GM12878 (cell line): ENCODE measurements at regions not wholly inside any gene's neighbourhood (a gene's known extent, or its start where the extent isn't known, plus 50 kb on each side); places are given as distances from the start of the nearest gene placed in this dataset.

Experiments used
- ATAC-seq: fragments of 200-7000 bp; cut with Tn5 transposase; 3 replicates; pipeline ENCODE4 v1.9.1; 2020; ENCODE audit warnings: mild to moderate bottlenecking, moderate library complexity
- BruUV-seq: library from RNA; stranded (reverse); fragments of 400-500 nt; replicated peaks from 2 replicates; lab custom pipeline; 2021; lab: Mats Ljungman, UMichigan
- CTCF ChIA-PET: fragments of 300-600 bp; sonication (Branson Sonifier 250); formaldehyde crosslinking; extraction: SDS; loops from one replicate; lab custom pipeline; 2021; ENCODE audit warnings: inconsistent platforms; lab: Yijun Ruan, JAX
- POLR2A ChIA-PET: fragments of 350-600 bp; formaldehyde crosslinking; extraction: SDS; loops from one replicate; lab custom pipeline; 2021; ENCODE audit warnings: inconsistent platforms; lab: Charles Lee
- RAD21 ChIA-PET: fragments of 300-600 bp; sonication (Branson Sonifier 250); formaldehyde crosslinking; loops from one replicate; lab custom pipeline; 2023; ENCODE audit warnings: antibody characterized with exemption; ENCODE audit not compliant: unreplicated experiment; lab: Charles Lee
- SMC1A ChIA-PET: fragments of 300-600 bp; sonication (Branson Sonifier 250); formaldehyde crosslinking; loops from one replicate; lab custom pipeline; 2023; ENCODE audit not compliant: unreplicated experiment, uncharacterized antibody; lab: Charles Lee
- DNase-seq: peaks from one replicate; pipeline ENCODE4 v3.0.0-alpha.2; 2011; ENCODE audit warnings: low read depth, low spot score
- FAIRE-seq: peaks from 3 replicates; lab custom pipeline; 2011; peaks lifted over from hg19 to GRCh38; lab: Jason Lieb, UNC
- H2AFZ ChIP-seq: 2 replicates; pipeline ENCODE4 v1.6.0; 2011; ENCODE audit warnings: low read depth, low read length, control low read depth; ENCODE audit not compliant: control insufficient read depth
- H3K27ac ChIP-seq: 2 replicates; pipeline ENCODE4 v1.5.1; 2011; ENCODE audit warnings: control low read depth; ENCODE audit not compliant: control insufficient read depth, insufficient read depth
- H3K27me3 ChIP-seq, 2 experiments: replicated peaks in 1 of 2; 2 replicates each; pipeline versions ENCODE4 v1.6.0 to v1.6.1; 2011; ENCODE audit warnings: low read length in 1 of 2; ENCODE audit not compliant: control insufficient read depth in 2 of 2, insufficient read depth in 2 of 2
- H3K36me3 ChIP-seq, 2 experiments: 2 replicates each; pipeline ENCODE4 v1.5.1; 2011; ENCODE audit warnings: low read length in 1 of 2; ENCODE audit not compliant: control insufficient read depth in 2 of 2, insufficient read depth in 2 of 2
- H3K4me1 ChIP-seq: 2 replicates; pipeline ENCODE4 v1.6.1; 2011; ENCODE audit warnings: mild to moderate bottlenecking, low read length, moderate library complexity, mixed read lengths; ENCODE audit not compliant: control insufficient read depth, insufficient read depth
- H3K4me2 ChIP-seq: 2 replicates; pipeline ENCODE4 v1.6.0; 2011; ENCODE audit warnings: control low read depth; ENCODE audit not compliant: control insufficient read depth, insufficient read depth
- H3K4me3 ChIP-seq: fragments of 200-600 bp; sonication (generic); 2 replicates; pipeline ENCODE4 v1.5.1; 2016
- H3K79me2 ChIP-seq: 2 replicates; pipeline ENCODE4 v1.6.0; 2011; ENCODE audit warnings: low read length; ENCODE audit not compliant: control insufficient read depth, insufficient read depth
- H3K9ac ChIP-seq: 2 replicates; pipeline ENCODE4 v1.8.0; 2011; ENCODE audit warnings: low read length, control low read depth, mixed read lengths; ENCODE audit not compliant: control insufficient read depth, insufficient read depth
- H3K9me3 ChIP-seq: replicated peaks from 3 replicates; pipeline ENCODE4 v1.5.1; 2011; ENCODE audit warnings: mild to moderate bottlenecking, low read length; ENCODE audit not compliant: control insufficient read depth, insufficient read depth
- H4K20me1 ChIP-seq: 2 replicates; pipeline ENCODE4 v1.6.0; 2011; ENCODE audit not compliant: control insufficient read depth, insufficient read depth
- CEBPB ChIP-seq, 2 experiments: fragments of 150-350 bp in 1 of 2; IDR thresholded peaks; 2 replicates each; pipeline ENCODE4 v1.6.1; 2012 to 2014; ENCODE audit warnings: low read depth in 2 of 2, low read length in 2 of 2, borderline replicate concordance in 1 of 2, inconsistent platforms in 1 of 2
- CREB1 ChIP-seq: IDR thresholded peaks from 2 replicates; pipeline ENCODE4 v1.6.1; 2012; ENCODE audit warnings: low read depth, mild to moderate bottlenecking, inconsistent platforms
- CREM ChIP-seq: IDR thresholded peaks from 2 replicates; pipeline ENCODE4 v1.6.1; 2014; ENCODE audit warnings: antibody characterized with exemption, low read depth
- CUX1 ChIP-seq: IDR thresholded peaks from 2 replicates; pipeline ENCODE4 v1.6.1; 2012; ENCODE audit warnings: improper control_type of control experiment, low read depth, low read length; ENCODE audit not compliant: insufficient replicate concordance
- DPF2 ChIP-seq: fragments of 450-650 bp; IDR thresholded peaks from 2 replicates; pipeline ENCODE4 v1.6.1; 2017; ENCODE audit warnings: mild to moderate bottlenecking
- EGR1 ChIP-seq, 2 experiments: IDR thresholded peaks; 1 replicate in 1 of 2; 2 replicates in 1 of 2; pipeline ENCODE4 v1.6.1; 2011 to 2012; ENCODE audit warnings: low read depth in 2 of 2, low read length in 2 of 2, borderline replicate concordance in 1 of 2, mild to moderate bottlenecking in 1 of 2, moderate library complexity in 1 of 2
- MLLT1 ChIP-seq: fragments of 450-650 bp; IDR thresholded peaks from 2 replicates; pipeline ENCODE4 v1.6.1; 2016; ENCODE audit warnings: mild to moderate bottlenecking
- PAX5 ChIP-seq: IDR thresholded peaks from 2 replicates; pipeline ENCODE4 v1.6.1; 2011; ENCODE audit warnings: low read depth, low read length, borderline replicate concordance
- POLR2AphosphoS5 ChIP-seq: IDR thresholded peaks from 2 replicates; pipeline ENCODE4 v1.6.1; 2011; ENCODE audit warnings: mild to moderate bottlenecking, low read length, inconsistent platforms
- SREBF2 ChIP-seq: IDR thresholded peaks from 2 replicates; pipeline ENCODE4 v1.6.1; 2012; ENCODE audit warnings: mild to moderate bottlenecking, low read length
- SUZ12 ChIP-seq: fragments of 200-600 bp; sonication (generic); IDR thresholded peaks from one replicate; pipeline ENCODE4 v1.6.1; 2018; ENCODE audit warnings: antibody characterized with exemption, mild to moderate bottlenecking; ENCODE audit not compliant: unreplicated experiment
- TCF3 ChIP-seq: IDR thresholded peaks from 2 replicates; pipeline ENCODE4 v1.6.1; 2012; ENCODE audit warnings: low read depth, mild to moderate bottlenecking, low read length, borderline replicate concordance; ENCODE audit not compliant: insufficient read depth
- WRNIP1 ChIP-seq: IDR thresholded peaks from 2 replicates; pipeline ENCODE4 v1.6.1; 2011; ENCODE audit warnings: low read depth, low read length, improper control_type of control experiment, borderline replicate concordance
- YBX1 ChIP-seq: fragments of 450-650 bp; IDR thresholded peaks from 2 replicates; pipeline ENCODE4 v1.6.1; 2016; ENCODE audit warnings: antibody characterized with exemption
- ZBTB4 ChIP-seq: fragments of 450-650 bp; formaldehyde crosslinking; IDR thresholded peaks from 2 replicates; pipeline ENCODE4 v1.4.0; 2022; ENCODE audit warnings: mild to moderate bottlenecking, moderate library complexity
- WGBS: methylation state at CpG from one replicate; pipeline ENCODE4 v1.1.6; 2016; ENCODE audit warnings: low lambda C conversion rate; ENCODE audit not compliant: insufficient replicate concordance, insufficient coverage; ENCODE audit errors: missing lambda C conversion rate; 5-methylcytosine and 5-hydroxymethylcytosine counted together
- in situ Hi-C: fragments of 300-500 bp; cut with MboI; formaldehyde crosslinking; loops from 9 replicates; pipeline ENCODE4 v1.14.3; 2018; ENCODE audit warnings: mixed read lengths
- intact Hi-C: fragments of 100-400 bp; cut with micrococcal nuclease; formaldehyde crosslinking; loops from one replicate; pipeline ENCODE4 v1.14.2; 2022; ENCODE audit not compliant: unreplicated experiment

GRCh38 chr4:13957871-13958270, 330.3 kb upstream of the BOD1L1 start (continued):
- TF ChIP-seq CEBPB (IDR thresholded peaks at IDR 0.05; ENCODE audit: borderline replicate concordance in 1 of 2, low read depth in 2 of 2, low read length in 2 of 2) (no peak), CUX1 (no peak), POLR2AphosphoS5 (no peak), CREB1 (no peak), MLLT1 (no peak), TCF3 (no peak)

GRCh38 chr4:13963601-13964000, 336.1 kb upstream of the BOD1L1 start:
- 26% methylated on average over 2 of the region's 2 CpGs for WGBS
- ChIA-PET SMC1A (no interaction called here), POLR2A (no interaction called here), RAD21 (no interaction called here), CTCF (no interaction called here)
- H3K79me2 ChIP-seq, result no peaks in the 10 kb centered on the region
- no peaks in the 10 kb centered on the region for H3K36me3 ChIP-seq
- H2AFZ ChIP-seq, result no peak overlapping the region
- in situ Hi-C loops, result no loop called here
- no peak for DNase-seq
- H3K9me3 ChIP-seq, result no peaks in the 10 kb centered on the region
- no peak overlapping the region for H3K4me2 ChIP-seq
- H4K20me1 ChIP-seq, result no peaks in the 10 kb centered on the region
- intact Hi-C loops, result loop anchor here (10.0 kb wide), 1 partner anchor 209 kb away; no protein-coding TSS in a partner anchor
- H3K9ac ChIP-seq, result no peak overlapping the region
- H3K27ac ChIP-seq, result no peak overlapping the region
- no TSS peak for BruUV-seq
- FAIRE-seq, result no peak
- H3K27me3 ChIP-seq, result no peaks in the 10 kb centered on the region
- no peak for ATAC-seq
- no peaks in the 10 kb centered on the region for H3K4me1 ChIP-seq
- no peak overlapping the region for H3K4me3 ChIP-seq
- TF ChIP-seq YBX1 (no peak), ZBTB4 (no peak), CREB1 (no peak), CREM (no peak), PAX5 (no peak), SREBF2 (no peak), SUZ12 (no peak), EGR1 (IDR thresholded peaks at IDR 0.05; ENCODE audit: borderline replicate concordance in 1 of 2, low read depth in 2 of 2, low read length in 2 of 2) (no peak), WRNIP1 (no peak), DPF2 (no peak)
